HFF-Myc (cell line): ENCODE measurements at regions not wholly inside any gene's neighbourhood (a gene's known extent, or its start where the extent isn't known, plus 50 kb on each side); places are given as distances from the start of the nearest gene placed in this dataset.

Experiments
- DNase-seq: peaks from one replicate; pipeline ENCODE4 v3.0.0-alpha.2; 2011; ENCODE audit warnings: low read depth; ENCODE audit errors: extremely low read depth
- H3K4me3 ChIP-seq: replicated peaks from 2 replicates; pipeline ENCODE4 v1.5.1; 2011; ENCODE audit warnings: low read depth, mild to moderate bottlenecking, control low read depth, low read length
- CTCF ChIP-seq: IDR thresholded peaks from 2 replicates; pipeline ENCODE4 v1.5.1; 2012; ENCODE audit warnings: mild to moderate bottlenecking, low read depth, low read length, control low read depth; ENCODE audit errors: missing control alignments

- DNase-seq = no peak
- no peak for TF ChIP-seq CTCF
- H3K4me3 ChIP-seq = no peak overlapping the region
Observed at GRCh38 chr3:31425401-31425800, 107.3 kb upstream of the STT3B start.

GRCh38 chr3:31427623-31428022 is 105.1 kb upstream of the STT3B start:
- no peak for DNase-seq
- no peak for TF ChIP-seq CTCF
- no peak overlapping the region for H3K4me3 ChIP-seq

GRCh38 chr3:31431321-31431720 is 101.4 kb upstream of the STT3B start:
- no peak for TF ChIP-seq CTCF
- no peak for DNase-seq
- no peak overlapping the region for H3K4me3 ChIP-seq

GRCh38 chr3:31432897-31433678 is 99.6 kb upstream of the STT3B start:
- no peak overlapping the region for H3K4me3 ChIP-seq
- no peak for TF ChIP-seq CTCF
- no peak for DNase-seq

GRCh38 chr3:31433679-31433992 is 99.1 kb upstream of the STT3B start:
- H3K4me3 ChIP-seq = no peak overlapping the region
- no peak for TF ChIP-seq CTCF
- no peak for DNase-seq

- no peak overlapping the region for H3K4me3 ChIP-seq
- no peak for TF ChIP-seq CTCF
- no peak for DNase-seq
Observed at GRCh38 chr3:31434819-31435218, 97.9 kb upstream of the STT3B start.

- no peak for TF ChIP-seq CTCF
- DNase-seq = no peak
- H3K4me3 ChIP-seq = no peak overlapping the region
Observed at GRCh38 chr3:31436830-31437229, 95.9 kb upstream of the STT3B start.
